Neuronal stem cell (in vitro differentiated cells): ENCODE measurements at regions not wholly inside any gene's neighbourhood (a gene's known extent, or its start where the extent isn't known, plus 50 kb on each side); places are given as distances from the start of the nearest gene placed in this dataset.

Source experiments
- DNase-seq: peaks from one replicate; pipeline ENCODE4 v3.0.0-alpha.2; 2013; ENCODE audit warnings: low spot score
- H2AFZ ChIP-seq: one replicate; pipeline ENCODE4 v1.6.1; 2013; ENCODE audit warnings: mild to moderate bottlenecking, low read length, inconsistent platforms
- H2AK5ac ChIP-seq: 2 replicates; pipeline ENCODE4 v1.6.1; 2013; ENCODE audit warnings: low read depth, mild to moderate bottlenecking, inconsistent platforms, low read length, moderate library complexity, mixed read lengths
- H2BK120ac ChIP-seq: 2 replicates; pipeline ENCODE4 v1.6.1; 2013; ENCODE audit warnings: low read depth, mild to moderate bottlenecking, inconsistent platforms, low read length, moderate library complexity, mixed read lengths
- H2BK12ac ChIP-seq: one replicate; pipeline ENCODE4 v1.6.1; 2013; ENCODE audit warnings: low read length, inconsistent platforms
- H2BK15ac ChIP-seq: 2 replicates; pipeline ENCODE4 v1.6.1; 2013; ENCODE audit warnings: mild to moderate bottlenecking, low read length, inconsistent platforms, mixed read lengths
- H2BK5ac ChIP-seq: one replicate; pipeline ENCODE4 v1.6.1; 2013; ENCODE audit warnings: inconsistent platforms, mild to moderate bottlenecking, low read length, moderate library complexity
- H3K14ac ChIP-seq: one replicate; pipeline ENCODE4 v1.6.1; 2013; ENCODE audit warnings: low read length, inconsistent platforms
- H3K18ac ChIP-seq: 2 replicates; pipeline ENCODE4 v1.6.1; 2013; ENCODE audit warnings: low read length, inconsistent platforms
- H3K23ac ChIP-seq: 2 replicates; pipeline ENCODE4 v1.6.1; 2013; ENCODE audit warnings: low read depth, mild to moderate bottlenecking, mixed read lengths, low read length, inconsistent platforms; ENCODE audit not compliant: poor library complexity
- H3K27ac ChIP-seq: replicated peaks from 3 replicates; pipeline ENCODE4 v1.5.1; 2013; ENCODE audit warnings: low read length, inconsistent platforms
- H3K27me3 ChIP-seq, 3 experiments: 2 replicates each; pipeline ENCODE4 v1.6.1; 2013; ENCODE audit warnings: low read length in 3 of 3, mild to moderate bottlenecking in 2 of 3, inconsistent platforms in 1 of 3, low read depth in 1 of 3, mixed read lengths in 1 of 3, moderate library complexity in 1 of 3; ENCODE audit not compliant: control insufficient read depth in 3 of 3, insufficient read depth in 3 of 3
- H3K36me3 ChIP-seq, 2 donors: replicated peaks in 1 of 2; 2 replicates each; pipeline ENCODE4 v1.6.1; 2013; ENCODE audit warnings: low read length in 2 of 2; ENCODE audit not compliant: control insufficient read depth in 2 of 2, insufficient read depth in 2 of 2
- H3K4ac ChIP-seq: 2 replicates; pipeline ENCODE4 v1.6.1; 2013; ENCODE audit warnings: inconsistent platforms, mild to moderate bottlenecking, low read length, moderate library complexity
- H3K4me1 ChIP-seq, 2 donors: 1 replicate in 1 of 2; 2 replicates in 1 of 2; pipeline ENCODE4 v1.6.1; 2013; ENCODE audit warnings: low read length in 2 of 2, low read depth in 1 of 2; ENCODE audit not compliant: control insufficient read depth in 2 of 2, insufficient read depth in 1 of 2
- H3K4me2 ChIP-seq: one replicate; pipeline ENCODE4 v1.6.1; 2013; ENCODE audit warnings: mild to moderate bottlenecking, low read length, inconsistent platforms; ENCODE audit not compliant: insufficient read depth, poor library complexity, severe bottlenecking
- H3K4me3 ChIP-seq, 2 donors: 2 replicates each; pipeline ENCODE4 v1.5.1; 2013; ENCODE audit warnings: low read length in 2 of 2, mild to moderate bottlenecking in 2 of 2, inconsistent platforms in 1 of 2, moderate library complexity in 1 of 2
- H3K79me1 ChIP-seq: one replicate; pipeline ENCODE4 v1.6.1; 2013; ENCODE audit warnings: low read depth, mild to moderate bottlenecking, inconsistent platforms, low read length, moderate library complexity
- H3K9ac ChIP-seq: one replicate; pipeline ENCODE4 v1.6.1; 2013; ENCODE audit warnings: mild to moderate bottlenecking, low read depth, low read length, inconsistent platforms; ENCODE audit not compliant: poor library complexity
- H3K9me3 ChIP-seq, 2 donors: replicated peaks in 1 of 2; 2 replicates each; pipeline versions ENCODE3 to v1.6.1; 2013; ENCODE audit warnings: low read length in 2 of 2, mild to moderate bottlenecking in 2 of 2, inconsistent platforms in 1 of 2, low read depth in 1 of 2, mixed read lengths in 1 of 2, moderate library complexity in 1 of 2; ENCODE audit not compliant: control insufficient read depth in 2 of 2, insufficient read depth in 1 of 2
- H4K8ac ChIP-seq: one replicate; pipeline ENCODE4 v1.6.1; 2013; ENCODE audit warnings: low read depth, mild to moderate bottlenecking, inconsistent platforms, low read length, moderate library complexity
- H4K91ac ChIP-seq: one replicate; pipeline ENCODE4 v1.6.1; 2013; ENCODE audit warnings: low read length, low read depth, mild to moderate bottlenecking, inconsistent platforms; ENCODE audit not compliant: poor library complexity
- WGBS, 2 donors: extraction: QIAGEN DNeasy Blood & Tissue Kit; methylation state at CpG; one replicate each; pipeline ENCODE4 v1.1.7; 2013; ENCODE audit warnings: missing lambda C conversion rate in 2 of 2, mixed read lengths in 1 of 2; ENCODE audit not compliant: insufficient read length in 2 of 2, insufficient replicate concordance in 1 of 2; ENCODE audit errors: extremely low coverage in 2 of 2; 5-methylcytosine and 5-hydroxymethylcytosine counted together

DNA sequence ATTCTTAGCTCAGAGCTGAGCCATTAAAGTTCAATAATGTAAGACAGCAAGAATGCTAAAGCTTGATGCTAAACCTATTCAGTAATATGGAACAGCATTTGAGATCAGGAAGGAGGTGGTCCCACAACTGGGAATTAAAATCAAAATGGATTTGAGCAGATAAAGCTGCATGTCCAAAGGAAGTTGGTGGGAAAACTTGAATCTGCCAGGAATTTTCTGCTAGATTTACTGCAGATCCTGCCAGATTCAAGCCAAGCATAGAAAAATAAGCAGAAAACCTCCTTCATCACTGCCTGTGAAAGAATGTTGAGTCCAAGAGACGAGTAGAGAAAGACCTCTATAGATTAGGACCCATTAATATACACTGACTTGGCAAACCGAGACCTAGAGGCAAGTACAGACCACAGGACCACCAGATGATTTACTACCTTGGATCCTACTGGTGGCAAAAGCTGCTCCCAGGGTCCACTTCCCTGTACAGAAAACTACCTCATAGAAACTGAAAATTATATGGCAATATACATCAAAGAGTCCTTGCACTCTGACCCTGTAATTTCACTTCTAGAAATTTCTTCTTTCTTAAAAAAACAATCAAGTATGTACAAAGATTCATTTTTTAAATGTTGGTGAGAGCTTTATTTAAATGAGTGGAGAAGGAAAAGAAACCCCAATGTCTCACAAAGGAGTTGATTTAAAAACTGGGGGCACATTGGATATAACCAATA, 263.2 kb downstream of the DAD1 start:
- Histone ChIP-seq H2BK120ac (no peak overlapping the region), H3K4me1 (no peaks in the 10 kb centered on the region), H3K9ac (no peak overlapping the region), H3K4me3 (no peak overlapping the region), H3K18ac (no peak overlapping the region), H3K23ac (no peak overlapping the region), H2BK5ac (no peak overlapping the region), H2BK15ac (no peak overlapping the region), H3K14ac (no peak overlapping the region), H2AFZ (no peak overlapping the region), H3K4ac (no peak overlapping the region), H3K27me3 (no peaks in the 10 kb centered on the region), H3K9me3 (peaks cover 6 to 14% of the 10 kb centered on the region in 2 donors), H3K79me1 (no peaks in the 10 kb centered on the region), H3K27ac (no peak overlapping the region), H4K91ac (no peak overlapping the region), H2BK12ac (no peak overlapping the region), H3K4me2 (no peak overlapping the region), H3K36me3 (no peaks in the 10 kb centered on the region), H2AK5ac (no peak overlapping the region), H4K8ac (no peak overlapping the region)
- no peak for DNase-seq
- WGBS, 2 donors, result no CpG with 5 or more reads among the region's 2 CpGs

DNA sequence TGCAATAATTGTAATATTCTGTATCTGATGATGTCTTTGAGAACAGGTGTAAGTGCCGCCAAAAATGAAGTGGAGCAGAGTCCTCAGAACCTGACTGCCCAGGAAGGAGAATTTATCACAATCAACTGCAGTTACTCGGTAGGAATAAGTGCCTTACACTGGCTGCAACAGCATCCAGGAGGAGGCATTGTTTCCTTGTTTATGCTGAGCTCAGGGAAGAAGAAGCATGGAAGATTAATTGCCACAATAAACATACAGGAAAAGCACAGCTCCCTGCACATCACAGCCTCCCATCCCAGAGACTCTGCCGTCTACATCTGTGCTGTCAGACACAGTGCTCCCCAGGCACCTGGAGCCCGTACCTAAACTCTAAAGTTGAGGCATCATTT, 268.7 kb downstream of the DAD1 start:
- no peaks in the 10 kb centered on the region for H3K9me3 ChIP-seq
- H3K14ac ChIP-seq, result no peak overlapping the region
- no peak overlapping the region for H4K8ac ChIP-seq
- no peak overlapping the region for H3K9ac ChIP-seq
- H3K4ac ChIP-seq, result no peak overlapping the region
- H3K23ac ChIP-seq, result no peak overlapping the region
- peaks cover 0 to 1% of the 10 kb centered on the region in 2 donors for H3K4me1 ChIP-seq
- H2BK15ac ChIP-seq, result no peak overlapping the region
- H3K36me3 ChIP-seq, result no peaks in the 10 kb centered on the region
- no peaks in the 10 kb centered on the region for H3K79me1 ChIP-seq
- no peak overlapping the region for H4K91ac ChIP-seq
- H3K27me3 ChIP-seq, result no peaks in the 10 kb centered on the region
- WGBS, 2 donors, result no CpG with 5 or more reads among the region's 4 CpGs
- H3K4me3 ChIP-seq, result no peak overlapping the region
- H2AFZ ChIP-seq, result no peak overlapping the region
- no peak overlapping the region for H2BK12ac ChIP-seq
- H2AK5ac ChIP-seq, result no peak overlapping the region
- H3K4me2 ChIP-seq, result no peak overlapping the region
- no peak overlapping the region for H3K27ac ChIP-seq
- no peak overlapping the region for H2BK120ac ChIP-seq
- no peak for DNase-seq
- no peak overlapping the region for H2BK5ac ChIP-seq
- no peak overlapping the region for H3K18ac ChIP-seq

DNA sequence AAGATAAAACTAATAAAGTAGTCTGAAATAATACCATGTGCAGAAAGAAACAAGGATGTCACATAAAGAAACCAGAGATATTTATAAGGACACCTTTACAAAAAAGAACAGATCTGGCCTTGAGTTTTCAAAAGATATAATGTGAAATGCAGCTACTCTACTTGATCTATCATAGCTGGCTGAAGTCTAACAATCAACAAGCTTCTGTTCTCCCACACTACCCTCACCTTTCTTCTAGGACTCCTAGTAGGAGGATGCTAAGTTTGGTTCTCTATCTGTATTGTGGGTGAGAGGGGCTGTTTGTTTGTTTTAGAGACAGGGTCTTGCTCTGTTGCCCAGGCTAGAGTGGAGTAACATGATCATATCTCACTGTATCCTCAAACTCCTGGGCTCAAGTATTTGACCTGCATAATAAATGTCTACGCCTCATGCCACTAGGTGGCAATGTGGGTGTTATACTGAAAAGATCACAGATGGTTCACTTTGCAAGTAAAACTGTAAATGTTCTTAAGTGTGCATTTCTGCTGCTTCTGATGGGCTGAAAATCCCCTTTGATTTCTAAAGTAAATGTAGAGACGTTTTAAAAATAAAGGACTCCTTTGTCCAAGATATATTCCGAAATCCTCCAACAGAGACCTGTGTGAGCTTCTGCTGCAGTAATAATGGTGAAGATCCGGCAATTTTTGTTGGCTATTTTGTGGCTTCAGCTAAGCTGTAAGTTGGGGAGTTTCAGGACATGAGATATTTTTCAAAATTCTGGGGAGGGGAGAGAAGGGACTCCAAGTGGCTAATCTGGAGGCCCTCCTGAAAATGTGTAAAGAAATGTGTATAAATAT, 269.3 kb downstream of the DAD1 start:
- Histone ChIP-seq H2BK5ac (no peak overlapping the region), H2AFZ (no peak overlapping the region), H3K4ac (no peak overlapping the region), H3K4me1 (peaks cover 0 to 1% of the 10 kb centered on the region in 2 donors), H3K4me3 (no peak overlapping the region), H3K18ac (no peak overlapping the region), H2AK5ac (no peak overlapping the region), H2BK120ac (no peak overlapping the region), H3K14ac (no peak overlapping the region), H3K4me2 (no peak overlapping the region), H3K9me3 (no peaks in the 10 kb centered on the region), H3K27ac (no peak overlapping the region), H2BK15ac (no peak overlapping the region), H4K8ac (no peak overlapping the region), H3K79me1 (no peaks in the 10 kb centered on the region), H4K91ac (no peak overlapping the region), H3K36me3 (no peaks in the 10 kb centered on the region), H2BK12ac (no peak overlapping the region), H3K9ac (no peak overlapping the region), H3K27me3 (no peaks in the 10 kb centered on the region), H3K23ac (no peak overlapping the region)
- DNase-seq, result no peak
- WGBS, 2 donors, result no CpG with 5 or more reads among the region's 4 CpGs

DNA sequence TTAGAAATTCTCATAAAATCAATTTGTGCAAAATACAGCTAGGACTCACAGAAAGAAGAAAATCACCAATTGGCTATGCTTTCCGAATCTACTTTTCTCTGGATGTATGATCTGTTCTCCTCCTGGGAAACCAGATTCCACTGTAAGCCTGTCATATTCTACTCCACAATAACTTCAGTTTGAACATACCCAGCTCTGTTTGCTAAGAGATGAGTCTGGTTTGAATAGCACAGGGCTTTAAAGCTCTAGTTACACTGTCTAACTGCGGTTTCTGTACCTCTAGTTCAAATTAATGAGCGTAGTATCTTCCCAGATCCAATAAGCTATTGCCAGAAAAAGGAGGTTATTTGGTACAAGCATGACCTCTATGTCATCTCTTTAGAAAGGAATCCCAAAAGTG, 270.1 kb downstream of the DAD1 start:
- no peak overlapping the region for H4K91ac ChIP-seq
- no peak overlapping the region for H3K9ac ChIP-seq
- no peak overlapping the region for H2BK15ac ChIP-seq
- H3K79me1 ChIP-seq, result no peaks in the 10 kb centered on the region
- H2BK5ac ChIP-seq, result no peak overlapping the region
- H4K8ac ChIP-seq, result no peak overlapping the region
- no peak overlapping the region for H2AK5ac ChIP-seq
- H3K23ac ChIP-seq, result no peak overlapping the region
- H3K27me3 ChIP-seq, result no peaks in the 10 kb centered on the region
- H3K4me3 ChIP-seq, result no peak overlapping the region
- H3K4ac ChIP-seq, result no peak overlapping the region
- peaks cover 0 to 1% of the 10 kb centered on the region in 2 donors for H3K4me1 ChIP-seq
- no peak overlapping the region for H3K18ac ChIP-seq
- H3K36me3 ChIP-seq, result no peaks in the 10 kb centered on the region
- no peak overlapping the region for H2BK120ac ChIP-seq
- H3K4me2 ChIP-seq, result no peak overlapping the region
- no peak overlapping the region for H2AFZ ChIP-seq
- H3K14ac ChIP-seq, result no peak overlapping the region
- H3K9me3 ChIP-seq, result no peaks in the 10 kb centered on the region
- H2BK12ac ChIP-seq, result no peak overlapping the region
- no peak for DNase-seq
- no peak overlapping the region for H3K27ac ChIP-seq
- no CpG with 5 or more reads among the region's 3 CpGs for WGBS, 2 donors
